ENCODE measurements at regions not wholly inside any gene's neighbourhood (a gene's known extent, or its start where the extent isn't known, plus 50 kb on each side); places are given as distances from the start of the nearest gene placed in this dataset.

DNA sequence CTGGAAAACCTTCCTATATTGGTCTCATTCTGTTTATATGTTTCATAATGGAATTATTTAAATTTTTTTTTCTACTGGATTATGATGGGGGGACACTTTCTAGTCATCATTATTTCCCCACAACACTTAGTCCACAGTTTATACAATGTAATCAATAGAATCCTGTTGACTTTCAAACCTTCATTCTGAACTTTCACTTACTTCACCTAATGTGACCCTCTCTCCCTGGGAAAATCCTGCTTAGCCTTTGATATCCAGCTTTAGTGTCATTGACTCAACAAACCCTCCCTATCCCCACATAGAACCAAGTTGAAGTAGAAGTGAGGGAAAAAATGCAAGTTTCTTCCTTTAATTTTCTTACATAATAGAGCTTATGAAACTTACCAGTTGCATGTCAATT is 666.0 kb downstream of the MECOM start:
- POLR2A ChIA-PET = no interaction called here
- CTCF ChIA-PET = interaction anchor here (1.4 kb wide), 1 partner anchor 672 kb away, joined by 4 read pairs; no protein-coding TSS in a partner anchor
- TF ChIP-seq, protein P1, sequence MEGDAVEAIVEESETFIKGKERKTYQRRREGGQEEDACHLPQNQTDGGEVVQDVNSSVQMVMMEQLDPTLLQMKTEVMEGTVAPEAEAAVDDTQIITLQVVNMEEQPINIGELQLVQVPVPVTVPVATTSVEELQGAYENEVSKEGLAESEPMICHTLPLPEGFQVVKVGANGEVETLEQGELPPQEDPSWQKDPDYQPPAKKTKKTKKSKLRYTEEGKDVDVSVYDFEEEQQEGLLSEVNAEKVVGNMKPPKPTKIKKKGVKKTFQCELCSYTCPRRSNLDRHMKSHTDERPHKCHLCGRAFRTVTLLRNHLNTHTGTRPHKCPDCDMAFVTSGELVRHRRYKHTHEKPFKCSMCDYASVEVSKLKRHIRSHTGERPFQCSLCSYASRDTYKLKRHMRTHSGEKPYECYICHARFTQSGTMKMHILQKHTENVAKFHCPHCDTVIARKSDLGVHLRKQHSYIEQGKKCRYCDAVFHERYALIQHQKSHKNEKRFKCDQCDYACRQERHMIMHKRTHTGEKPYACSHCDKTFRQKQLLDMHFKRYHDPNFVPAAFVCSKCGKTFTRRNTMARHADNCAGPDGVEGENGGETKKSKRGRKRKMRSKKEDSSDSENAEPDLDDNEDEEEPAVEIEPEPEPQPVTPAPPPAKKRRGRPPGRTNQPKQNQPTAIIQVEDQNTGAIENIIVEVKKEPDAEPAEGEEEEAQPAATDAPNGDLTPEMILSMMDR (IDR thresholded peaks at IDR 0.05; ENCODE audit: insufficient read depth, low read depth, low read length) = no peak
- no peaks in the 10 kb centered on the region for H3K36me3 ChIP-seq (ENCODE audit: control insufficient read depth, insufficient read depth, low read length)
- H3K4me3 ChIP-seq (ENCODE audit: low read depth, low read length) = no peak overlapping the region
- no peaks in the 10 kb centered on the region for H3K27me3 ChIP-seq (ENCODE audit: control insufficient read depth, insufficient read depth, low read length)
- no peak for DNase-seq (ENCODE audit: low read depth)

DNA sequence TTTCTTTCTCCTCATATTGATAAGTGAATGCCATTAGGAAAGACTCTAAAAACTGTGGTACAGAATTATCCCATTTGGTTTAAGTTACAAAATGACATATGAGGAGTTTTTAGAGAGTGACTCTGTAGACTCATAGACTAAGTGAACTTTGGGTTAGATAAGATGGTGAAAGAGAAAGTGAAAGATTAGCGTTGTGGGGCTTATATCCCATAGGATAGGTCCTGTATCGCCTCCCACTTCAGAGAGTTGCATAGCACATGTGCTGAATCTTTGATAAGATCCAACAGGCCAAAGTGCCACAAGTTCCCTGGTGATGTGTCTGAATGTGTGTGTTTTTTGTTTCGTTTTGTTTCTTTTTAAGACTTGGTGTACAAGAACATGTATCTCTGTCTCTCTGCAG is 666.9 kb downstream of the MECOM start:
- TF ChIP-seq, protein P1 (IDR thresholded peaks at IDR 0.05; ENCODE audit: insufficient read depth, low read depth, low read length) = no peak
- H3K36me3 ChIP-seq (ENCODE audit: control insufficient read depth, insufficient read depth, low read length) = no peaks in the 10 kb centered on the region
- no peak overlapping the region for H3K4me3 ChIP-seq (ENCODE audit: low read depth, low read length)
- DNase-seq (ENCODE audit: low read depth) = no peak
- CTCF ChIA-PET = interaction anchor here (1.4 kb wide), 1 partner anchor 672 kb away, joined by 4 read pairs; no protein-coding TSS in a partner anchor
- no peaks in the 10 kb centered on the region for H3K27me3 ChIP-seq (ENCODE audit: control insufficient read depth, insufficient read depth, low read length)
- POLR2A ChIA-PET = no interaction called here

DNA sequence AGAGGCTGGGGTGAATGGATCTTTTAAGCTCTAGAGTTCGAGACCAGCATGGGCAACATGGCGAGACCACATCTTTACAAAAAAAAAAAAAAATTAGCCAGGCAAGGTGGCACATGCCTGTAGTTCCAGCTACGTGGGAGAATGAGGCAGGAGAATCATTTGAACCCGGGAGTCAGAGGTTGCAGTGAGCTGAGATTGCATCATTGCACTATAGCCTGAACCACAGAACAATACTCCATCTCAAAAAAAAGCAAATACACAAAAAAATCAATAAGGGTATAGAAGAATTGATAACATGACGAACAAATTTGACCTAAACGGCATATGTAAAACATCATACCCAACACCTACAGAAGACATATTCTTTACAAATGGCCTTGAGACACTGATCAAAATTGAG is 668.4 kb downstream of the MECOM start:
- ChIA-PET CTCF (interaction anchor here (1.0 to 1.2 kb wide), 2 partner anchors 8 to 47 kb away, joined by 3 to 4 read pairs; no protein-coding TSS in a partner anchor), POLR2A (no interaction called here)
- Histone ChIP-seq H3K27me3 (ENCODE audit: control insufficient read depth, insufficient read depth, low read length) (no peaks in the 10 kb centered on the region), H3K4me3 (ENCODE audit: low read depth, low read length) (no peak overlapping the region), H3K36me3 (ENCODE audit: control insufficient read depth, insufficient read depth, low read length) (no peaks in the 10 kb centered on the region)
- TF ChIP-seq, protein P1 (IDR thresholded peaks at IDR 0.05; ENCODE audit: insufficient read depth, low read depth, low read length) = no peak
- DNase-seq (ENCODE audit: low read depth) = no peak

- no peak overlapping the region for H3K4me3 ChIP-seq (ENCODE audit: low read depth, low read length)
- H3K36me3 ChIP-seq (ENCODE audit: control insufficient read depth, insufficient read depth, low read length) = no peaks in the 10 kb centered on the region
- ChIA-PET POLR2A (no interaction called here), CTCF (no interaction called here)
- TF ChIP-seq, protein P1 (IDR thresholded peaks at IDR 0.05; ENCODE audit: insufficient read depth, low read depth, low read length) = no peak
- DNase-seq (ENCODE audit: low read depth) = no peak
- H3K27me3 ChIP-seq (ENCODE audit: control insufficient read depth, insufficient read depth, low read length) = no peaks in the 10 kb centered on the region
Observed at GRCh38 chr3:168991803-168992202, 671.7 kb downstream of the MECOM start.

- H3K27me3 ChIP-seq (ENCODE audit: control insufficient read depth, insufficient read depth, low read length) = no peaks in the 10 kb centered on the region
- TF ChIP-seq, protein P1 (IDR thresholded peaks at IDR 0.05; ENCODE audit: insufficient read depth, low read depth, low read length) = no peak
- POLR2A ChIA-PET = no interaction called here
- H3K4me3 ChIP-seq (ENCODE audit: low read depth, low read length) = no peak overlapping the region
- CTCF ChIA-PET = no interaction called here
- H3K36me3 ChIP-seq (ENCODE audit: control insufficient read depth, insufficient read depth, low read length) = no peaks in the 10 kb centered on the region
- no peak for DNase-seq (ENCODE audit: low read depth)
Observed at GRCh38 chr3:168990621-168991020, 672.9 kb downstream of the MECOM start.

Data from BJ (cell line).